Testis (tissue), 2 donors: ENCODE measurements at regions not wholly inside any gene's neighbourhood (a gene's known extent, or its start where the extent isn't known, plus 50 kb on each side); places are given as distances from the start of the nearest gene placed in this dataset.

Experiments
- DNase-seq: peaks from one replicate; pipeline ENCODE4 v3.0.0-alpha.2; 2019
- H3K27ac ChIP-seq, 2 donors: fragments of 200-600 bp; sonication (generic); one replicate each; pipeline ENCODE4 v1.5.1; 2019
- H3K27me3 ChIP-seq: fragments of 200-600 bp; sonication (generic); one replicate; pipeline ENCODE4 v1.5.1; 2019
- H3K36me3 ChIP-seq: fragments of 200-600 bp; sonication (generic); one replicate; pipeline ENCODE4 v1.5.1; 2017; ENCODE audit warnings: low read depth; ENCODE audit errors: missing control alignments
- H3K4me1 ChIP-seq: fragments of 200-600 bp; sonication (generic); one replicate; pipeline ENCODE4 v1.5.1; 2019
- H3K4me3 ChIP-seq, 2 donors: fragments of 200-600 bp; sonication (generic); one replicate each; pipeline ENCODE4 v1.5.1; 2017 to 2019
- H3K9me3 ChIP-seq: fragments of 200-600 bp; sonication (generic); one replicate; pipeline ENCODE4 v1.5.1; 2017
- POLR2A ChIP-seq: fragments of 450-650 bp; IDR thresholded peaks from one replicate; pipeline ENCODE4 v1.6.1; 2017; ENCODE audit warnings: antibody characterized with exemption, mild to moderate bottlenecking, moderate library complexity
- WGBS, 2 donors: methylation state at CpG; one replicate each; pipeline ENCODE4 v1.1.5; 2018; 5-methylcytosine and 5-hydroxymethylcytosine counted together
- intact Hi-C: fragments of 100-400 bp; cut with DNase I; formaldehyde crosslinking; loops from one replicate; pipeline ENCODE4 v1.15.1; 2023; ENCODE audit warnings: low total_unique reads
- TF ChIP-seq, protein P1 (sequence below), 3 experiments: fragments of 450-650 bp in 2 of 3; fragments of 200-600 bp in 1 of 3; sonication (generic) in 1 of 3; IDR thresholded peaks; one replicate each; pipeline ENCODE4 v1.5.1; 2016 to 2019; ENCODE audit warnings: antibody characterized with exemption in 3 of 3, mild to moderate bottlenecking in 2 of 3, moderate library complexity in 1 of 3

DNA sequence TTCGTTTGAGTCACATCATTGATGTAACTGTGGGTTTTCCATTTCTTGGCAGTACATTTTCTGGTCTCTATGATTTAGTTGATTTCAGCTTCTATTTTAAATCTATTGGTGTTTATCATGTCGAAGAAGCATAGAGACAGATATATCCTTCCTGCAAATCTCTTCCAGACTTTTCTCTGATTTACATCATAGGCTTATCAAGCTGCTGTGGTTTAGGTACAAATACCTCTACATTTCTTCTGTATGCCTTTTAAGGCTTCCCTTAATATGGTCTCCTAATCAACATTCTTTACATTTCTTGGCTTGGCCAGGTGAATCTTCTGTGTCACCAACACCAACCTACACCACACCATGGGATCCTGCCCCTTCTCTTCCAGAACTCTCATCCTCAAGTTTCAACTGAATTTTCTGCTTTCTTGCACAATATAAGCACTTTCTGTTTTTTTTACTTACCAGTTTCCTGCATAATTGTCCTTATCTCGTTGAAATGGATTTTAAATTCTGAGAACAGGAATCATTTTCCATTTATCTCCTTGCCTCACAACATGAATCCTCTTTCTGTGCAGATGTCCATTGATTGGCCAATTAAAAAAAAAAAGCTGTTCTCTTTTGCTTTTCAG lies 626.9 kb downstream of the ANKRD50 start:
- DNase-seq: no peak
- intact Hi-C loops: no loop called here
- TF ChIP-seq POLR2A: no peak
- WGBS, 2 donors: 52 to 56% methylated on average over 3 of the region's 3 CpGs
- Histone ChIP-seq H3K27ac (no peak overlapping the region), H3K27me3 (no peaks in the 10 kb centered on the region), H3K9me3 (no peaks in the 10 kb centered on the region), H3K36me3 (no peaks in the 10 kb centered on the region), H3K4me1 (no peaks in the 10 kb centered on the region), H3K4me3 (no peak overlapping the region)

DNA sequence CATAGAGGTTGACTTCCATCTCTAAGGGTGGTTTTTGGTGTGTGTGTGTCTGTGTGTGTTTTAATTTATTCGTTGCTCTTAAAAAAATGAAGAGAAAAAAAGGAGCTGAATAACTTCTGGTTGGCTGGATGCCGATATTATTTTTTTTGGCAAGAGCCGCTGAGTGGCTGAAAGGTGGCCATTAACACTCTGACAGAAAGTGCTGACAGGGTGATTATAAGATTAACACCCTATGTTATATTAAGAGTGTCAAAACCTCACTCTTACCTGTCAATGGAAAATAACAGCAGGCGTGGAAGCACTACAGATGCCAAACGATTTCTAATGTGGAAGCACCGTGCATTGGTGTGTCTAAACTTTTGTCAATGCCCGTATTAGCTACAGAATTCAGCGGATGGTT lies 622.5 kb downstream of the ANKRD50 start:
- TF ChIP-seq, protein P1, sequence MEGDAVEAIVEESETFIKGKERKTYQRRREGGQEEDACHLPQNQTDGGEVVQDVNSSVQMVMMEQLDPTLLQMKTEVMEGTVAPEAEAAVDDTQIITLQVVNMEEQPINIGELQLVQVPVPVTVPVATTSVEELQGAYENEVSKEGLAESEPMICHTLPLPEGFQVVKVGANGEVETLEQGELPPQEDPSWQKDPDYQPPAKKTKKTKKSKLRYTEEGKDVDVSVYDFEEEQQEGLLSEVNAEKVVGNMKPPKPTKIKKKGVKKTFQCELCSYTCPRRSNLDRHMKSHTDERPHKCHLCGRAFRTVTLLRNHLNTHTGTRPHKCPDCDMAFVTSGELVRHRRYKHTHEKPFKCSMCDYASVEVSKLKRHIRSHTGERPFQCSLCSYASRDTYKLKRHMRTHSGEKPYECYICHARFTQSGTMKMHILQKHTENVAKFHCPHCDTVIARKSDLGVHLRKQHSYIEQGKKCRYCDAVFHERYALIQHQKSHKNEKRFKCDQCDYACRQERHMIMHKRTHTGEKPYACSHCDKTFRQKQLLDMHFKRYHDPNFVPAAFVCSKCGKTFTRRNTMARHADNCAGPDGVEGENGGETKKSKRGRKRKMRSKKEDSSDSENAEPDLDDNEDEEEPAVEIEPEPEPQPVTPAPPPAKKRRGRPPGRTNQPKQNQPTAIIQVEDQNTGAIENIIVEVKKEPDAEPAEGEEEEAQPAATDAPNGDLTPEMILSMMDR (IDR thresholded peaks at IDR 0.05): no peak
- no peak for TF ChIP-seq POLR2A
- no peaks in the 10 kb centered on the region for H3K27me3 ChIP-seq
- H3K9me3 ChIP-seq: no peaks in the 10 kb centered on the region
- no peak overlapping the region for H3K4me3 ChIP-seq
- H3K36me3 ChIP-seq: no peaks in the 10 kb centered on the region
- DNase-seq: no peak
- H3K27ac ChIP-seq: no peak overlapping the region
- intact Hi-C loops: no loop called here
- no peaks in the 10 kb centered on the region for H3K4me1 ChIP-seq
- 84 to 89% methylated on average over 8 of the region's 8 CpGs for WGBS, 2 donors

DNA sequence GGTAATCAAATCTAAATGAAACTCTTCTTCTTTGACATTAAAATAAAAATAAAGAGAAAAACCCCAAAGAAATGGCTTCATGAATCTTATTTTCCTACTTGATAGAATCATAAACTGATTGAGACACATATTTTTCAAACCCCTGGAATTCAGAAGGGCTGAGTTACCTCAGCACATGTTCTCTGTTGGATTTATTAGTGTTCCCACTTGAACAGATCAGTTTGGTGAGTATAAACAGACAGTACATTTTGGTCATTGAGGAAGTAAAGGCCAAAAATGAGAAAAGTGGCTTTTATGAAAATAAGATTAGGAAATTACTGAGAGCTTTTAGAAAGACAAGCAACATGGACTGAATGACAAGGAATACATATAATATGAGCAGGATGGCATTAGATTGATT lies 620.4 kb downstream of the ANKRD50 start:
- TF ChIP-seq, protein P1 (IDR thresholded peaks at IDR 0.05): no peak
- no peak for TF ChIP-seq POLR2A
- Histone ChIP-seq H3K36me3 (no peaks in the 10 kb centered on the region), H3K27ac (no peak overlapping the region), H3K27me3 (no peaks in the 10 kb centered on the region), H3K9me3 (no peaks in the 10 kb centered on the region), H3K4me1 (no peaks in the 10 kb centered on the region), H3K4me3 (no peak overlapping the region)
- no peak for DNase-seq
- intact Hi-C loops: no loop called here

DNA sequence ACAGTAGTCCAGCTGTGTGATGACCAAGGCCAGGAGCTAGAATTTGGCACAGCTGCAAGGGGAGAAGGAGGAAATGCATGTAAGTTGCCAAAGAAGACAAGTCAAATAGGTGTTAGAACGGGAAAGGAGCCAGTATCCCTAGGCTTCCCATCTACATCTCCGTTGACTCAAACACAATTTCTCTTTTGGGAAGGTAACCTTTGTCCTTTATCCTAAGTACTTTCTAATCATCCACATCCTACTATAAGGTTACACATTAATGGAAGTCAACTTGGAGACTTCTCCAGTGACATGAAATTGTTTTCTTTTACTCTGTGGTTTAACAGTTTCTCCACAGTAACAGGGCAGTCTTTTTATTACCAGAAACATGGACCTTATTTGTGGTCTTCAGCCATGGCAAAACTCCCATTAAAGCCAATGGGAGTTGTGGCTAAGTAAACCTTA lies 620.0 kb downstream of the ANKRD50 start:
- no peaks in the 10 kb centered on the region for H3K27me3 ChIP-seq
- intact Hi-C loops: no loop called here
- no peaks in the 10 kb centered on the region for H3K9me3 ChIP-seq
- no peak for DNase-seq
- H3K4me3 ChIP-seq: no peak overlapping the region
- H3K4me1 ChIP-seq: no peaks in the 10 kb centered on the region
- WGBS, 2 donors: 71 to 84% methylated on average over 2 of the region's 2 CpGs
- H3K36me3 ChIP-seq: no peaks in the 10 kb centered on the region
- TF ChIP-seq, protein P1 (IDR thresholded peaks at IDR 0.05): no peak
- TF ChIP-seq POLR2A: no peak
- no peak overlapping the region for H3K27ac ChIP-seq

DNA sequence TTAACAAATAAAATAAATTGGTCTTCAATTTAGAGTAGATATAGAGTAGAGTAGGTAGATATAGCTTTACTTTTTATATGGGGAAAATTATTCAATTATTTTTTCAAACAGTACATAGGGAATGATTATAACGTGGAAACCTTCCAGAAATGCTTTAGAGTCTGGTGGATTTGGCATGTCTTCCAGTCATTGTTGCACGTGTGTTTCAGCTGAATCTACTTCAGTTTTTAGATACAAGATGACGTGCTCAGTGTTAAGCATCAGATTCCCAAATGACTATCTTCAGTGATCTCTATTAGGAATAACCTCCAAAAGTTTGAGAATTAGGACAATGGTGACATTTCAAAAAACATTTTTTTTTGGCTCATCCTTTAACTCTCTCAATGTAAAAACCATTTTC lies 616.9 kb downstream of the ANKRD50 start:
- no peak for TF ChIP-seq POLR2A
- TF ChIP-seq, protein P1 (IDR thresholded peaks at IDR 0.05): no peak
- H3K27ac ChIP-seq: no peak overlapping the region
- WGBS, 2 donors: 61 to 69% methylated on average over 3 of the region's 3 CpGs
- no peaks in the 10 kb centered on the region for H3K9me3 ChIP-seq
- DNase-seq: no peak
- no peaks in the 10 kb centered on the region for H3K4me1 ChIP-seq
- H3K36me3 ChIP-seq: no peaks in the 10 kb centered on the region
- no peaks in the 10 kb centered on the region for H3K27me3 ChIP-seq
- no peak overlapping the region for H3K4me3 ChIP-seq
- intact Hi-C loops: no loop called here
